ENCODE measurements at regions not wholly inside any gene's neighbourhood (a gene's known extent, or its start where the extent isn't known, plus 50 kb on each side); places are given as distances from the start of the nearest gene placed in this dataset.

GRCh38 chr2:237160271-237160919 lies 74.7 kb downstream of the COPS8 start:
- Mint-ChIP-seq H3K9me3 (no peaks in the 10 kb centered on the region), H3K36me3 (ENCODE audit: low read depth) (no peaks in the 10 kb centered on the region), H3K4me1 (peaks cover 19% of the 10 kb centered on the region), H3K27ac (no peak overlapping the region), H3K4me3 (no peak overlapping the region), H3K27me3 (peaks cover 13% of the 10 kb centered on the region)
- CTCF ChIA-PET, result no interaction called here
- DNase-seq, result no peak
- POLR2A ChIA-PET, result no interaction called here

- peaks cover 13% of the 10 kb centered on the region for H3K4me1 Mint-ChIP-seq
- peaks cover 19% of the 10 kb centered on the region for H3K27me3 Mint-ChIP-seq
- ChIA-PET POLR2A (no interaction called here), CTCF (no interaction called here)
- H3K27ac Mint-ChIP-seq, result no peak overlapping the region
- no peak for DNase-seq
- H3K9me3 Mint-ChIP-seq, result no peaks in the 10 kb centered on the region
- no peak overlapping the region for H3K4me3 Mint-ChIP-seq
- H3K36me3 Mint-ChIP-seq (ENCODE audit: low read depth), result no peaks in the 10 kb centered on the region
These were observed 75.5 kb downstream of the COPS8 start for GRCh38 chr2:237161189-237161588.

GRCh38 chr2:237162959-237163358 lies 77.3 kb downstream of the COPS8 start:
- Mint-ChIP-seq H3K27ac (no peak overlapping the region), H3K36me3 (ENCODE audit: low read depth) (no peaks in the 10 kb centered on the region), H3K9me3 (peaks cover 1% of the 10 kb centered on the region), H3K4me3 (no peak overlapping the region), H3K4me1 (peaks cover 6% of the 10 kb centered on the region), H3K27me3 (peaks cover 19% of the 10 kb centered on the region)
- DNase-seq, result no peak
- ChIA-PET CTCF (no interaction called here), POLR2A (no interaction called here)

GRCh38 chr2:237164474-237165042 lies 78.9 kb downstream of the COPS8 start:
- peaks cover 20% of the 10 kb centered on the region for H3K27me3 Mint-ChIP-seq
- peaks cover 7% of the 10 kb centered on the region for H3K9me3 Mint-ChIP-seq
- no peak overlapping the region for H3K27ac Mint-ChIP-seq
- no peaks in the 10 kb centered on the region for H3K36me3 Mint-ChIP-seq (ENCODE audit: low read depth)
- DNase-seq, result no peak
- CTCF ChIA-PET, result interaction anchor here (1.3 to 1.8 kb wide), 2 partner anchors 10 to 311 kb away, joined by 3 to 5 read pairs; no protein-coding TSS in a partner anchor
- no peaks in the 10 kb centered on the region for H3K4me1 Mint-ChIP-seq
- POLR2A ChIA-PET, result no interaction called here
- no peak overlapping the region for H3K4me3 Mint-ChIP-seq

- Mint-ChIP-seq H3K4me1 (no peaks in the 10 kb centered on the region), H3K36me3 (ENCODE audit: low read depth) (no peaks in the 10 kb centered on the region), H3K4me3 (no peak overlapping the region), H3K9me3 (peaks cover 7% of the 10 kb centered on the region), H3K27ac (no peak overlapping the region), H3K27me3 (peaks cover 20% of the 10 kb centered on the region)
- no peak for DNase-seq
- POLR2A ChIA-PET, result no interaction called here
- CTCF ChIA-PET, result interaction anchor here (1.3 to 1.8 kb wide), 2 partner anchors 11 to 310 kb away, joined by 3 to 5 read pairs; no protein-coding TSS in a partner anchor
These were observed 80.0 kb downstream of the COPS8 start for GRCh38 chr2:237165405-237166276.

GRCh38 chr2:237167038-237167437 lies 81.3 kb downstream of the COPS8 start:
- H3K9me3 Mint-ChIP-seq, result peaks cover 7% of the 10 kb centered on the region
- ChIA-PET CTCF (no interaction called here), POLR2A (no interaction called here)
- no peaks in the 10 kb centered on the region for H3K36me3 Mint-ChIP-seq (ENCODE audit: low read depth)
- H3K4me1 Mint-ChIP-seq, result no peaks in the 10 kb centered on the region
- no peak overlapping the region for H3K27ac Mint-ChIP-seq
- DNase-seq, result no peak
- H3K27me3 Mint-ChIP-seq, result peaks cover 23% of the 10 kb centered on the region
- no peak overlapping the region for H3K4me3 Mint-ChIP-seq

GRCh38 chr2:237167934-237168333 lies 82.2 kb downstream of the COPS8 start:
- H3K9me3 Mint-ChIP-seq, result peaks cover 7% of the 10 kb centered on the region
- no peaks in the 10 kb centered on the region for H3K36me3 Mint-ChIP-seq (ENCODE audit: low read depth)
- POLR2A ChIA-PET, result no interaction called here
- H3K27ac Mint-ChIP-seq, result no peak overlapping the region
- DNase-seq, result no peak
- H3K4me1 Mint-ChIP-seq, result no peaks in the 10 kb centered on the region
- no peak overlapping the region for H3K4me3 Mint-ChIP-seq
- peaks cover 27% of the 10 kb centered on the region for H3K27me3 Mint-ChIP-seq
- CTCF ChIA-PET, result no interaction called here

GRCh38 chr2:237170020-237170419 lies 84.3 kb downstream of the COPS8 start:
- POLR2A ChIA-PET, result no interaction called here
- no peak overlapping the region for H3K27ac Mint-ChIP-seq
- CTCF ChIA-PET, result no interaction called here

GRCh38 chr2:237171396-237171795 lies 85.7 kb downstream of the COPS8 start:
- Mint-ChIP-seq H3K4me1 (no peaks in the 10 kb centered on the region), H3K27ac (no peak overlapping the region), H3K27me3 (peaks cover 24% of the 10 kb centered on the region), H3K36me3 (ENCODE audit: low read depth) (no peaks in the 10 kb centered on the region), H3K4me3 (no peak overlapping the region), H3K9me3 (peaks cover 7% of the 10 kb centered on the region)
- DNase-seq, result no peak
- CTCF ChIA-PET, result no interaction called here
- POLR2A ChIA-PET, result no interaction called here

More at GRCh38 chr2:237170020-237170419, 84.3 kb downstream of the COPS8 start:
- Mint-ChIP-seq H3K27me3 (peaks cover 24% of the 10 kb centered on the region), H3K4me1 (no peaks in the 10 kb centered on the region), H3K36me3 (ENCODE audit: low read depth) (no peaks in the 10 kb centered on the region), H3K9me3 (peaks cover 7% of the 10 kb centered on the region), H3K4me3 (no peak overlapping the region)
- no peak for DNase-seq

GRCh38 chr2:237171881-237172280 lies 86.2 kb downstream of the COPS8 start:
- H3K27ac Mint-ChIP-seq, result no peak overlapping the region
- ChIA-PET POLR2A (no interaction called here), CTCF (no interaction called here)
- H3K9me3 Mint-ChIP-seq, result peaks cover 7% of the 10 kb centered on the region
- no peak overlapping the region for H3K4me3 Mint-ChIP-seq
- no peaks in the 10 kb centered on the region for H3K36me3 Mint-ChIP-seq (ENCODE audit: low read depth)
- no peaks in the 10 kb centered on the region for H3K4me1 Mint-ChIP-seq
- peaks cover 27% of the 10 kb centered on the region for H3K27me3 Mint-ChIP-seq
- no peak for DNase-seq

- H3K9me3 Mint-ChIP-seq, result no peaks in the 10 kb centered on the region
- H3K4me3 Mint-ChIP-seq, result no peak overlapping the region
- CTCF ChIA-PET, result no interaction called here
These were observed 91.4 kb downstream of the COPS8 start for GRCh38 chr2:237177052-237177451.

GRCh38 chr2:237177986-237178385 lies 92.3 kb downstream of the COPS8 start:
- POLR2A ChIA-PET, result no interaction called here
- H3K27me3 Mint-ChIP-seq, result peaks cover 28% of the 10 kb centered on the region
- no peak for DNase-seq
- no peak overlapping the region for H3K4me3 Mint-ChIP-seq
- no peaks in the 10 kb centered on the region for H3K9me3 Mint-ChIP-seq
- CTCF ChIA-PET, result no interaction called here
- no peaks in the 10 kb centered on the region for H3K36me3 Mint-ChIP-seq (ENCODE audit: low read depth)
- H3K4me1 Mint-ChIP-seq, result no peaks in the 10 kb centered on the region
- no peak overlapping the region for H3K27ac Mint-ChIP-seq

More at GRCh38 chr2:237177052-237177451, 91.4 kb downstream of the COPS8 start:
- DNase-seq, result no peak
- Mint-ChIP-seq H3K27ac (no peak overlapping the region), H3K4me1 (no peaks in the 10 kb centered on the region), H3K36me3 (ENCODE audit: low read depth) (no peaks in the 10 kb centered on the region), H3K27me3 (peaks cover 28% of the 10 kb centered on the region)
- POLR2A ChIA-PET, result no interaction called here

- H3K4me1 Mint-ChIP-seq, result no peaks in the 10 kb centered on the region
- peaks cover 30% of the 10 kb centered on the region for H3K27me3 Mint-ChIP-seq
- POLR2A ChIA-PET, result no interaction called here
These were observed 92.7 kb downstream of the COPS8 start for GRCh38 chr2:237178396-237178795.

More at GRCh38 chr2:237178396-237178795, 92.7 kb downstream of the COPS8 start:
- Mint-ChIP-seq H3K36me3 (ENCODE audit: low read depth) (no peaks in the 10 kb centered on the region), H3K9me3 (no peaks in the 10 kb centered on the region), H3K4me3 (no peak overlapping the region), H3K27ac (no peak overlapping the region)
- DNase-seq, result no peak
- CTCF ChIA-PET, result no interaction called here
